Testis (tissue), 2 donors: ENCODE measurements at regions not wholly inside any gene's neighbourhood (a gene's known extent, or its start where the extent isn't known, plus 50 kb on each side); places are given as distances from the start of the nearest gene placed in this dataset.

Experiments
- DNase-seq: peaks from one replicate; pipeline ENCODE4 v3.0.0-alpha.2; 2019
- H3K27ac ChIP-seq, 2 donors: fragments of 200-600 bp; sonication (generic); one replicate each; pipeline ENCODE4 v1.5.1; 2019
- H3K27me3 ChIP-seq: fragments of 200-600 bp; sonication (generic); one replicate; pipeline ENCODE4 v1.5.1; 2019
- H3K36me3 ChIP-seq: fragments of 200-600 bp; sonication (generic); one replicate; pipeline ENCODE4 v1.5.1; 2017; ENCODE audit warnings: low read depth; ENCODE audit errors: missing control alignments
- H3K4me1 ChIP-seq: fragments of 200-600 bp; sonication (generic); one replicate; pipeline ENCODE4 v1.5.1; 2019
- H3K4me3 ChIP-seq, 2 donors: fragments of 200-600 bp; sonication (generic); one replicate each; pipeline ENCODE4 v1.5.1; 2017 to 2019
- H3K9me3 ChIP-seq: fragments of 200-600 bp; sonication (generic); one replicate; pipeline ENCODE4 v1.5.1; 2017
- POLR2A ChIP-seq: fragments of 450-650 bp; IDR thresholded peaks from one replicate; pipeline ENCODE4 v1.6.1; 2017; ENCODE audit warnings: antibody characterized with exemption, mild to moderate bottlenecking, moderate library complexity
- WGBS, 2 donors: methylation state at CpG; one replicate each; pipeline ENCODE4 v1.1.5; 2018; 5-methylcytosine and 5-hydroxymethylcytosine counted together
- intact Hi-C: fragments of 100-400 bp; cut with DNase I; formaldehyde crosslinking; loops from one replicate; pipeline ENCODE4 v1.15.1; 2023; ENCODE audit warnings: low total_unique reads
- TF ChIP-seq, protein P1 (sequence below), 3 experiments: fragments of 450-650 bp in 2 of 3; fragments of 200-600 bp in 1 of 3; sonication (generic) in 1 of 3; IDR thresholded peaks; one replicate each; pipeline ENCODE4 v1.5.1; 2016 to 2019; ENCODE audit warnings: antibody characterized with exemption in 3 of 3, mild to moderate bottlenecking in 2 of 3, moderate library complexity in 1 of 3

DNA sequence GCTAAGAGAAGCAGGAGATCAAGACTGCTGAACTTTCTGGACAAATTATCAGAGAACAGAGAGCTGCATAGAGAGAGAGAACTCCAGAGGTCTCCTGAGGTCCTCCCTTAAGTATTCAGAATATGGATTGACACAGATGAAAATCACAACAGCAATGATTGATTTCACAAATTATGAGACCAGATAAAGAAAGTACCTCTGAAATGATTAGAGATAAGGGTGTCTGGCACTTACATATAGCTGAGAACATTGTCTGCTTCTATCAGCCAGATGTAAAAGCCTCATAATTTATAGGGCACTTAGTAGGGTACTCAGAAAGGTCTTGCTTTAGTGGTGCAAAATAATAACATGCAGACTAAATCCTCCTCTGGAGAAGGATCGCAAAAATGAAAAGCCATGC lies 1301.8 kb downstream of the BRINP3 start:
- TF ChIP-seq, protein P1, sequence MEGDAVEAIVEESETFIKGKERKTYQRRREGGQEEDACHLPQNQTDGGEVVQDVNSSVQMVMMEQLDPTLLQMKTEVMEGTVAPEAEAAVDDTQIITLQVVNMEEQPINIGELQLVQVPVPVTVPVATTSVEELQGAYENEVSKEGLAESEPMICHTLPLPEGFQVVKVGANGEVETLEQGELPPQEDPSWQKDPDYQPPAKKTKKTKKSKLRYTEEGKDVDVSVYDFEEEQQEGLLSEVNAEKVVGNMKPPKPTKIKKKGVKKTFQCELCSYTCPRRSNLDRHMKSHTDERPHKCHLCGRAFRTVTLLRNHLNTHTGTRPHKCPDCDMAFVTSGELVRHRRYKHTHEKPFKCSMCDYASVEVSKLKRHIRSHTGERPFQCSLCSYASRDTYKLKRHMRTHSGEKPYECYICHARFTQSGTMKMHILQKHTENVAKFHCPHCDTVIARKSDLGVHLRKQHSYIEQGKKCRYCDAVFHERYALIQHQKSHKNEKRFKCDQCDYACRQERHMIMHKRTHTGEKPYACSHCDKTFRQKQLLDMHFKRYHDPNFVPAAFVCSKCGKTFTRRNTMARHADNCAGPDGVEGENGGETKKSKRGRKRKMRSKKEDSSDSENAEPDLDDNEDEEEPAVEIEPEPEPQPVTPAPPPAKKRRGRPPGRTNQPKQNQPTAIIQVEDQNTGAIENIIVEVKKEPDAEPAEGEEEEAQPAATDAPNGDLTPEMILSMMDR (IDR thresholded peaks at IDR 0.05) = no peak
- no peak for TF ChIP-seq POLR2A
- 88 to 95% methylated on average over 1 of the region's 1 CpG for WGBS, 2 donors
- no peak for DNase-seq
- Histone ChIP-seq H3K4me1 (no peaks in the 10 kb centered on the region), H3K36me3 (no peaks in the 10 kb centered on the region), H3K27ac (no peak overlapping the region), H3K9me3 (no peaks in the 10 kb centered on the region), H3K27me3 (no peaks in the 10 kb centered on the region), H3K4me3 (no peak overlapping the region)
- intact Hi-C loops = no loop called here

DNA sequence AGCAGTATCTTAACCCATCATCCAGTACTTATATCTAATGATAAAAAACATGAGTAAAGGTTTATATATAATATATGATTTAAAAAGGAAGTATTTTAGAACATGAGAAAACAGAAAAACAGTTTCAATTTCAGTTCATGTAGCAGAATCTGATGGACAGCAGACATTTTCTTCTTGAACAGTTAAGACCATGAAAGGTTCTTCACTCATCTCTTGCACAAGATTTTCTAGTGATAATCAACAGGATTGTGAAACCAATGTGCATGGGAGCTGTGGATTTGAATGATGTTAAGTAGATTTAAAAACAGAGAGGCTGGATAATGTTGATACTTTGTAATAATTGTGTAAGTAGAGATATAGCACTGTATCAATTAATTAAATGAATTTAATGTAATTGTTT lies 1297.6 kb downstream of the BRINP3 start:
- Histone ChIP-seq H3K27ac (no peak overlapping the region), H3K9me3 (no peaks in the 10 kb centered on the region), H3K4me3 (no peak overlapping the region), H3K27me3 (no peaks in the 10 kb centered on the region), H3K36me3 (no peaks in the 10 kb centered on the region), H3K4me1 (no peaks in the 10 kb centered on the region)
- no peak for DNase-seq
- no peak for TF ChIP-seq POLR2A
- intact Hi-C loops = no loop called here

DNA sequence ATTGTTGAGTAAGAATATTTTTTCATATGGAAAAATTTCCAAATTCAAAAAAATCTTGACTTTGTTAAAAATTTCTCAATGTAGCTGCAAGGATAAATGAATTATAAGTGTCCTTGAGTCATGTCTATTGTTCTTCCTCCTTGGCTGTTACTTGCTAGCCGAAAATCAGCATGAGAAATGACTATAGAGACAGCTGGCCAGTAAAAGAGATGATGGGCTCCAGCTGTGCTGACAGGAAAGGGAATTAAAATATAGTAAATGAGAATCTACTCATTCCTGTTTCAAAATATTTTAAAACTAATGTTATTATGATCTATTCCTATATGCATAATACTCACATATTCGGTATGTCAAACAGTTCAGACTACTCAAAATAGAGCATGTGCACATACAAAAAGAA lies 1292.6 kb downstream of the BRINP3 start:
- no peaks in the 10 kb centered on the region for H3K27me3 ChIP-seq
- no peak overlapping the region for H3K4me3 ChIP-seq
- H3K4me1 ChIP-seq = no peaks in the 10 kb centered on the region
- TF ChIP-seq, protein P1 (IDR thresholded peaks at IDR 0.05) = no peak
- no peak for TF ChIP-seq POLR2A
- intact Hi-C loops = no loop called here
- H3K36me3 ChIP-seq = no peaks in the 10 kb centered on the region
- 50 to 64% methylated on average over 2 of the region's 2 CpGs for WGBS, 2 donors
- H3K27ac ChIP-seq = no peak overlapping the region
- no peak for DNase-seq
- no peaks in the 10 kb centered on the region for H3K9me3 ChIP-seq

DNA sequence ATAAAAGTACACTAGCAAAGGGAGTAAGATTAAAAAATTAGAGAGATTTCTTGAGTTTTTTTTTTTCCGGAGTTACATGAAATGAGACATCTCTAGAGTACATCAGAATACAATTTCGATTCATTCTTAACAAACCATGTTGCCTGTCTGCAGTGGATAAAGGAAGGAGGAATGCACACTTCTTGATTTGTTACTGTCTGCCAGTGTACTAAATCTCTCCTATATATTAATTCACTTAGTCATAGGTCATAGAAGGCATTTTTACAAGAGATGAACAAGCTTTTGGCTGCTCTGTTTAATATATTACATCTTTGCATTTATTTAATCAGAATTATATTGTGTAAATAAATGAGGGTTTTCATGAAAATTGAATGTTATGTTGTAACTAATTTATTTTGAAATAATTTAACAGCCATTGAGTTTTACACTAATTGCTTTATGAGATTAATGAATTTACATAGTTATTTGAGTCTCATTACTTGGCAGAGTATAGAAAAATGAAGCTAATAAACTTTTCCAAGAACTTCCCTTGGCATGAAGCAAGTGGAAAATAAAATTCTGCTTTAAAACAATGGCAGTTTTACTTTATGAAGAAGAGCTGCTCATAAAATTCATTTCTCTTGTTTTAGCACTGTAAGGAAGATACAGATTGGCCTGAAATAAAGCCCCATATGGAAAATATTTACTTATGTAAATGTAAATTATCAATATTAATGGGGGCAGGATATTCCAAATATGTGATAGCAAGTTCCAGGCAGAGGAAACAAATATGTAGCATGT lies 1284.7 kb downstream of the BRINP3 start:
- DNase-seq = no peak
- intact Hi-C loops = no loop called here
- no peaks in the 10 kb centered on the region for H3K36me3 ChIP-seq
- H3K9me3 ChIP-seq = no peaks in the 10 kb centered on the region
- H3K4me1 ChIP-seq = no peaks in the 10 kb centered on the region
- no peak overlapping the region for H3K4me3 ChIP-seq
- 66 to 72% methylated on average over 2 of the region's 2 CpGs for WGBS, 2 donors
- TF ChIP-seq, protein P1 (IDR thresholded peaks at IDR 0.05) = no peak
- TF ChIP-seq POLR2A = no peak
- H3K27ac ChIP-seq = no peak overlapping the region
- H3K27me3 ChIP-seq = no peaks in the 10 kb centered on the region

DNA sequence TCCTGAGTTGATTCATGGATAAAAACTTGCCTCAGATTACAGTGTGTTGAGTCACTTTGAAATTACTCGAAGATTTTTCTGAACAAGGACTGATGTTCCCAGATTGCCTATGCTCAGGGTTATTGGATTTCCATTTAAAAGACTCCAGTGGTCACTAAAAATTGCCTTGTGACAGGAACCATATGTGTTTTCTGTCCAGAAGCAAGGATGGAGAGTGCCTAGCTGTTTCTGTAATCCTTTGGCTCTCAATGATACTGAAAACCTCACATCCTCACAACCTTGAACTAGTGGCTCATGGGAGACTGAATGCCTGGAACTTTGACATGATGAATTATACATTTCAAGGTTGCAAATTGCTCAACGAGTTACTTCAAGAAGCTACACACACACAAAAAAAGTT lies 1271.8 kb downstream of the BRINP3 start:
- H3K4me1 ChIP-seq = no peaks in the 10 kb centered on the region
- H3K4me3 ChIP-seq = no peak overlapping the region
- no peaks in the 10 kb centered on the region for H3K27me3 ChIP-seq
- 37 to 41% methylated on average over 2 of the region's 2 CpGs for WGBS, 2 donors
- TF ChIP-seq, protein P1 (IDR thresholded peaks at IDR 0.05) = no peak
- no peak for TF ChIP-seq POLR2A
- H3K36me3 ChIP-seq = no peaks in the 10 kb centered on the region
- intact Hi-C loops = no loop called here
- H3K9me3 ChIP-seq = no peaks in the 10 kb centered on the region
- no peak for DNase-seq
- no peak overlapping the region for H3K27ac ChIP-seq
